Adrenal gland (tissue), 5 donors: ENCODE measurements at regions not wholly inside any gene's neighbourhood (a gene's known extent, or its start where the extent isn't known, plus 50 kb on each side); places are given as distances from the start of the nearest gene placed in this dataset.

ENCODE experiments used
- CTCF ChIP-seq, 6 experiments: fragments of 450-650 bp in 4 of 6; fragments of 200-600 bp in 2 of 6; sonication (generic) in 1 of 6; IDR thresholded peaks; 1 replicate in 5 of 6; 2 replicates in 1 of 6; pipeline versions ENCODE4 v1.5.1 to v1.8.0; 2016 to 2021; ENCODE audit warnings: antibody characterized with exemption in 6 of 6, mild to moderate bottlenecking in 2 of 6, moderate library complexity in 1 of 6
- POLR2A ChIP-seq, 2 donors: fragments of 450-650 bp; IDR thresholded peaks; one replicate each; pipeline ENCODE4 v1.6.1; 2017; ENCODE audit warnings: antibody characterized with exemption in 2 of 2, mild to moderate bottlenecking in 2 of 2, moderate library complexity in 1 of 2
- donor health status: DM: no; HTN: no; CAD: no.

GRCh38 chrX:98294310-98294709 is 1410.6 kb downstream of the RPA4 start:
- no peak for TF ChIP-seq CTCF (IDR thresholded peaks at IDR 0.05)
- no peak for TF ChIP-seq POLR2A (IDR thresholded peaks at IDR 0.05)
